COLO829 (cell line): ENCODE measurements at regions not wholly inside any gene's neighbourhood (a gene's known extent, or its start where the extent isn't known, plus 50 kb on each side); places are given as distances from the start of the nearest gene placed in this dataset.
"Not testable (repeated sequence)": the region's sequence is repeated elsewhere in the genome, so short reads cannot be mapped to it uniquely, and the experiment has no call there.

Experiments used
- DNase-seq: peaks from one replicate; pipeline ENCODE4 v3.0.0; 2012; ENCODE audit warnings: low spot score

DNA sequence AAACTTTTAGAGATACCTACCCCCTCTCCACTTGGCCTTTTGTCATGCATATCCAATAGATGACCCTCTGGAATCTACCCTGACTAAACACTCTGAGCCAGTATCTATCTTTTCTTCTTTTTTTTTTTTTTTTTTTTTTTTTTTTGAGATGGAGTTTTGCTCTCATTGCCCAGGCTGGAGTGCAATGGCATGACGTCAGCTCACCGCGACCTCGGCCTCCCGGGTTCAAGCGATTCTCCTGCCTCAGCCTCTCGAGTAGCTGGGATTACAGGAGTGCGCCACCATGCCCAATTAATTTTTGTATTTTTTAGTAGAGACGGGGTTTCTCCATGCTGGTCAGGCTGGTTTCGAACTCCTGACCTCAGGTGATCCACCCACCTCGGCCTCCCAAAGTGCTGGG, 50.8 kb upstream of the GRIN2B start:
- DNase-seq, result not testable (repeated sequence)

DNA sequence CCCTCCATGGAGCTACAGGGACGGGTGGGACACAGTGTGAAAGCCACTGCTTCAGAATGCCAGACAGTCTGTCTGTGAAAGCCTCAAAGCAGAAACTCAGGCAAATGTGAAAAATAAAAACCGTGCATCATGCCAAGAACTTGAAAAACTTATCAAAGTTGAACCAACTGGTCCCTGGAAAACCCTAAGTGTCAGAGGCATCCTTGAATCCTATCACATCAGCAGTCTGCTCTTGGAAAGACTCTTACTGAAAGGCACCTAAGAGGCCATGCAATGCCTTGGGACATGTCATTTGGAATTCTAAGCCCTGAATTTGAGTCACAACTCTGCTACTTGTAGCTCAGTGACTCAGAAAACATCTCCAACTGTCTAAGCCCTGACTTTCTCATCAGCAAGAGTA, 62.4 kb upstream of the GRIN2B start:
- no peak for DNase-seq

DNA sequence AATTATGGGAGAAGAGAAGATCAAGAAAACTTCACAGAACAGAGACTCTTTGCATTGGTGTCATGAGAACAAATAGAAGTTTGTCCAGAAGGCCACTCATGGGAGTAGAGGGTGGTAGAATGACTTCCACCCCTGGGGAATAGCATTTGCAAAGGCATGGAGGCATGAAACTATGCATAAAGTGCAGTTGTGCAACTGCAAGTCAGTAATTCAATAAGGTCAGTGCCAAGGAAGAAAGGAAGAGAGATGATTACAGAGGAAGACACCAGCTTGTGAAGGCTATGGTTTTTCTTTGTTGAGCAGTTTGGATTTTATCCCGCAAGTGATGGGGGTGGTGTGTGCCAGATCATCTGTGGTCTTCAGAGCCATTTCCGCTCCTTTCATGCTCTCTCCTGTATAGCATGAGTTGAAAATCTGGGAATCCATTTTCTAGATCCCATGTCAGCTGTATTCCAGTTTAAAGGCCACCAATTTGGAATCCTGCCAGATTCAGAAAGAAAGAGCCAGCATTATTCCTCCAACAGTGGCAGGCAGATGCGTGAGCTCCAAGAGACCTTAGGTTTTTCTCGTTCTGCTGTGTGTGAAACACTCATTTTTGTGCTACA, 67.6 kb upstream of the GRIN2B start:
- peak; percentile 13 for DNase-seq

DNA sequence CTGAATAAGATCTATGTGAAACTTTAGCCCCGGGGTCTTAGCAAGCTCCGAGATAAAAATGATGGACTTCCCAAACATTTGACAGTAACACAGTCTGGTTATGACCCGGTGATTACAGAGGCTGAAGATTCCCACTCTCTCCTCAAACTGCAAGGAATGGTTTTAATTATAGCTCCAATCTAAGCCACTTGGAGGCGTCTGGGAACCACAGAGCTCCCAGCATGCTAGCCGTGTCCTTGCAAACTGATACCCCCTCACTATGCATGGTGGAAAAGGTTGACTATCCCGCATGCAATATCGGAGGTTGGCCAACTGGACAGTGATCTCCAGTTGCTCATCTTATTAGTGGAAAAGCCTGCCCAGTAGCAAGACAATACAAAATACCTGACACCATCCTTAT, 76.5 kb upstream of the GRIN2B start:
- no peak for DNase-seq

DNA sequence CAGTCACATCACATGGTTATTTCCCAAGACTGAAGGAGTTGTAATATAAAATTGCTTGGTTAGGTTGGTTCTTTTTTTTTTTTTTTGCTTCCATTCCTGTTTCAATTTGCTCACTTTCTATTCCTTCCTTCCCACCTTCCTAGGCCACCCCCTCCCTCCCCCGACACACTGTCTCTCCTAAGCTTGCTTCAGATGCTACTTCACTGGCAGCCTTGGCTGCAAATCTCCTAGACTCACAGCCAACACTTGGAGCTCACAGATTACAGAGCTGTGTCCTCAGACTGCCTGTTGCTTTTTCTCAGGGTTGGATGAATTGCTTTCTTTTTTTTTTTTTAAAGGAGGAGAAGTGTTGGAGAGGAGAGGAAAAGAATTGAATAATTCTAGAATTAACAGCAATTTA, 77.3 kb upstream of the GRIN2B start:
- DNase-seq, result no peak

DNA sequence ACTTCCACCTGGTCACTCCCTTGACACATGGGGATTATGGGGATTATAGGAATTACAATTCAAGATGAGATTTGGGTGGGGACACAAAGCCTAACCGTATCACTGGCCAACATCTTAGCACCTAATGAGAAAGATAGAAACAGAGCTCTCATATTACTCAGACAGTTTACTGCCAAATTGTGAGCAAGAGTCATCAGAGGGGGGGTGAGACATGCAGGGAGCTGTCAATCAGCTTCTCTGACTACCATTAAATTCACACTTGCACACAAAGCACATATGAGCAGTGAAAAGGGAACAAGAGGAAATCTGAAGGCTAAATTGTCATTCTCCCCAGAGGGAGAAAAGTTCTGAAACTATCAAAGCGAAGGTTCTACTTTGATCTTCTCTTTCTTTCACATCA, 78.1 kb upstream of the GRIN2B start:
- DNase-seq, result no peak

DNA sequence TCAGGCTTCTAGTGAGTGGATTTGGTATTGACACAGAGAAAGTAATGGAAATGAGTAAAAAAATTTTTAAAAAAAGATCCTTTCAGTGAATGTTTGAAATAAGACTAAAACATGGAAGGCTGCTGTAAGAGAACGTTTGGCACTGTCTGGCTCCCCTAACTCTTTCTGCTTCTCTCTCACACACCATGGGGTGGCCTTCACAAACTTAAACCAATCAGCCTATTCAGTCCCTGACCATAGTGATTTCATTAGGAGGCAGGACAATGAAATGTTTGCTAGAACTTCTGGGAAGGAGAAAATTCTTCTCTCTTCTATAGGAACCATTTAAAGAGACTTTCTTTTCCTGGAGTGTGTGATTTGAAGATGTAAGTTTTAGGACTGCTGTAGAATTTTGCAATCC, 84.2 kb upstream of the GRIN2B start:
- no peak for DNase-seq

DNA sequence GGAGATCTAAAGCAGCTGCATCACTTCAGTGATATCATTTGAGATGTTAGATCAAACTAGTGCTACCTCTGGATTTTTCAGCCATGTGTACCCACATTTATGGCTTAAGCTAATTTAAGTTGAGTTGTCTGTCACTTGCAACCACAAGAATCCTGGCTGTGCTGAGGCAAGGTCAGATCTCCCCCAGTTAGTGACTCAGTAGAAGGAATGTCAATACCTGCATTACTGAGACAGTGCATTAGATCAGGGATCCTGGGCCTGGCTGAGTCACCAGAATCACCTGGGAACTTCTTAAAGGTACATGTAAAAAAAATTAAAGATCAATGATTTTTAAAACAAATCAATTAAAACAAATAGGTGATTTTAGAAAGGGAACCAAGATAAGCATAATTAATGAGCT, 84.6 kb upstream of the GRIN2B start:
- no peak for DNase-seq

DNA sequence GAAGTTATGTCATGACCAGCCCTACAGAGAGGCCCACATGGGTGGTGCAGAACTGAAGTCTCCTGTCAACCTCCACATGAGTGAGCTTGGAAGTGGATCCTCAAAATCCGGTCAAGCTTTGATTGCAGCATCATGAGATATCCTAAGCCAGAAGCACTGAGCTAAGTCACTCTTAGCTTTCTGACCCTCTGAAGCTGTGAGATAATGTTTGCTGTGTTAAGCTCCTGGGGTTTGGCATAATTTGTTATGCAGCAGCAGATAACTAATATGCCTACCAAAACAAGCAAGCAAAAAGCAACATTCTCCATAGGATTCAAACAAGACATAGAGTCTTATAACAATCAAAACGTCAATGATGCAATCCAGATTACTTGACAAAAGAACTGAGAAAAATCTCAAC, 87.6 kb upstream of the GRIN2B start:
- DNase-seq, result no peak

DNA sequence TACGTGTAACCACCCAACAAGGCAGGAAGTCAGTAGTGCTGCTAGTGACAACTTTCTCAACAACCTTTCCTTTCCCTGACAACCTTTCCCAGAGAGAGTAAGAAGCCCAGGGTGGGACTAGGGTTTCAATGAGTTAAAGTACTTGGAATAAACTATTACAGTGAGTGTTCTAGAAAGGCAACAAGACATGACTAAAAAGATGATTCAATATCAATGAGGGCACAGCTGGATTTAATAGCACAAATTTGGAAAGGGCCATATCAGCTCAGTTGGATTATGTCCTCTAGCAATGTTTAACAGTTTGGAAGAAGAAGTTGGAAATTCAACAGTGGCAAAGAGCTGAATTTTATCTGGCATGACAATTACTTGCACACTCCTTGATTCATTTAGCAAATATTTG, 90.4 kb upstream of the GRIN2B start:
- no peak for DNase-seq

DNA sequence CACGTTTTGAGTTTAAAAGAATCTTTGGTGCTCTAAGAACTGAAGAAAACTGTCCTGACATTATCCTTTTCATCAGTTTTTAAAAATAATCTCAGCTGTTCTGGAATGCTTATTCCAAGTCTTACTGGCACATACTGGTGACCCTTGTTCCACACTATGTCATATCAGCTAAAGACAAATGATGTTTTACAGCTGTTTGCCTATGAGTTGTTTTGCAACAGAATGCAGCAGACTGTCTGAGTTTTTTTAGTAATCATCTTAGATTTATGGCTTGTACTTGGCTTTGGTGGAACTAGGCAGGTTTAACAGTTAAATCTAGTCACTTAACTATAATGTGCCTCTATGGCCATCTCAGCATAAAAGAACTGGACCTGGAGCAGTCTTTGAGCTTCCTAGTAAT, 91.6 kb upstream of the GRIN2B start:
- no peak for DNase-seq

DNA sequence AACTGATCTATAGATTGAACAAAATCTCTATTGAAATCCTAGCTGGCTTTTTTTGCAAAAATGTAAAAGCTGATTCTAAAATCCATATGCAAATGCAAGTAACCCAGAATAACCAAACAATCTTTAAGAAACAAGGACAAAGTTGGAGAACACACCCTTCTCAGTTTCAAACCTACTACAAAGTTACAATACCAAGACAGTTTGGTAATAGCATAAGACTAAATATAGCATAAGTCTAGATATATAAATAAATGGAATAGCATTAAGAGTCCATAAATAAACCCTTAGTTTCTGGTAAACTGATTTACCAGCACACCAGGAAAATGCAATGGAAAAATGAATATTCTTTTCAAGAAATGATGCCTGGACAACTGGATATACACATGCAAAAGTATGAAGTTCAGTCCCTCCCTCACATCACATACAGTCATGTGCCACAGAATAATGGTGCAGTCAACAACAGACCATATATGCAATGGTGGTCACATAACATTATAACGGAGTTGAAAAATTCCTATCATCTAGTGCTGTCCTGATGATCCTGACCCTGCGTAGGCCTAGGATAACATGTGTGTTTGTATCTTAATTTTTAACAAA, 94.5 kb upstream of the GRIN2B start:
- no peak for DNase-seq

DNA sequence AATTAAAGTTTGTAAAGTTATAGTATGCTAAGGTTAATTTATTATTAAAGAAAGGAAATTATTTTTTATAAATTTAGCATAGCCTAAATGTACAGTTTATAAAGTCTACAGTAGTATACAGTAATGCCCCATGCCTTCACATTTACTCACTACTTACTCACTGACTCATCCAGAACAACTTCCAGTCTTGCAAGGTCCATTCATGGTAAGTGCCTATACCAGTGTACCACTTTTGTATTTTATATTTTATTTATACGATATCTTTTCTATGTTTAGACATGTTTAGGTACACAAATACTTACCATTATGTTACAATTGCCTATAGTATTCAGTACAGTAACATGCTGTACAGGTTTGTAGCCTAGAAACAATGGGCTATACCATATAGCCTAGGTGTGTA, 95.1 kb upstream of the GRIN2B start:
- no peak for DNase-seq

DNA sequence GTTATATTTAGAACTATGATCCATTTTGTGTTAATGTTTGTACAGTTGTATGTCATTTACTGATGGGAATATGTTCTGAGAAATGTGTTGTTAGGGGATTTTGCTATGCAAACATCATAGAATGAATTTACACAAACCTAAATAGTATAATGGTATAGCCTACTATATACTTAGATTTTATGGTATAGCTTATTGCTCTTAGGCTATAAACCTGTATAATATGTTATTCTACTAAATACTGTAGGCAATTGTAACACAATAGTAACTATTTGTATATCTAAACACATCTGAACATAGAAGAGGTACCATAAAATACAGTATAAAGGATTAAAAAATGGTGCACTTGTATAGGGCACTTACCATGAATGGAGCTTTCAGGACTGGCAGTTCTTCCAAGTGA, 105.4 kb upstream of the GRIN2B start:
- DNase-seq, result no peak

DNA sequence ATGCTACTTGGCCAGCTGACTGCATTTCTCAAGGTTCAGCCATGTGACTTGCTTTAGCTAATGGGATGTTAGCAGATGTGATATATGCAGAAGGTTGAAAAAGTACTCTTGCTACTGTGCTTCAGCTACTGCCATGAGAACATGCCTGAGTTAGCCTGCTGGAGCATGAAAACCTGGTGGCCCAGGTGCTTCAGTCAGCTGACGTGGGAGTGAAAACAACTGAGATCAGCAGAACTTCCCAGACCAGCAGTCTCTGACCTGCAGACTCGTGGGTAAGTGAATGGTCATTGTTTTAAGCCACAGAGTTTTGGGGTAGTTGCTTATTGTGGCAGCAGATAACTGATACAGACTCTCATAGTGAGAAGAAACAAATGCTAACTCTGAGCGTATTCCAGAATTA, 118.6 kb upstream of the GRIN2B start:
- DNase-seq, result no peak

DNA sequence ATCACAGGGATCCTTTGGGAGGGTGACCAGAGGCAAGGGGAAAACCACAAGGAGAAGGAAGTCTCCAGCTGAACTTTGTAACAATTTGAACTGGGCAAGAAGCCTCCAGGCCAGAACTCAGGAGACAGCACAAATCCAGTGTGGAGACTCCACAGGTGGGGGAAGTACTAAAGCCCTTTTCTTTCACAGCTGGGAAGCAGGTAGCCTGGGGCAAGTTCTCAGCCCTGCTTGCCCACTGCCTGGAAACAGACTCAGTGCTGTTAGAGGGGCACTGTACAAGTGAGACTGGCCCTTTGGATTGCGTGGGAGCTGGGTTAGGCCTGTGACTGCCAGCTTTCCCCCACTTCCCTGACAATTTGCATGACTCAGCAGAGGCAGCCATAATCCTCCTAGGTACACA, 120.2 kb upstream of the GRIN2B start:
- not testable (repeated sequence) for DNase-seq

DNA sequence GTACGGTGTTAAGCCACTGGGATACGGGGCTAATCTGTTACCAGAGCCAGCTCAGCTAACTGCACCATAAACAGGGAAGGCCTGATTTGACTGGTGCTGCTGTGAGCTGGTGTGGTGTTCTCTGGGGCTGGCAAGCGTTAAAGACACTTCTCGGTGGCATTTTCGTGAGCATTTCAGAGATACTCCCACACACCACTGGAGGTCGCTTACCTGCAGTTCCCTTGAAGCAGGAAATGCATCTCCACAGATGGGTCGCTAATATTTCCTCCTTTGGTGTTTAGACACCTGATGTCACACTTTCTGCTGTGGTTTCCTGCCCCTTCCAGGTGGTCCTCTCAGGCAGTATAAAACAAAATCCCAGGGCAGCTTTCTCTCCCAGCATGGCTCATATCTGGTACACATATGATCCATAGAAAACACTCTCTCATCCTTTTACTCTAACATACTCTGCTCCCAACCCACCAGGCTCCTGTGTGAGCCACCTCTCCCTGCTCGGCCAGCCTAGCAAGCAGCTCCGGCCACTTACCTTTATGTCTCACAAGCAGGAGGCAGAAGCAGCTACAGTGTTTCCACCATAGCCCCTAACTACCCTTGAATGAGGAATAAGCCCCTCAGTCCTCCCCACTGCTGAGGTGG, 129.9 kb upstream of the GRIN2B start:
- DNase-seq, result no peak

DNA sequence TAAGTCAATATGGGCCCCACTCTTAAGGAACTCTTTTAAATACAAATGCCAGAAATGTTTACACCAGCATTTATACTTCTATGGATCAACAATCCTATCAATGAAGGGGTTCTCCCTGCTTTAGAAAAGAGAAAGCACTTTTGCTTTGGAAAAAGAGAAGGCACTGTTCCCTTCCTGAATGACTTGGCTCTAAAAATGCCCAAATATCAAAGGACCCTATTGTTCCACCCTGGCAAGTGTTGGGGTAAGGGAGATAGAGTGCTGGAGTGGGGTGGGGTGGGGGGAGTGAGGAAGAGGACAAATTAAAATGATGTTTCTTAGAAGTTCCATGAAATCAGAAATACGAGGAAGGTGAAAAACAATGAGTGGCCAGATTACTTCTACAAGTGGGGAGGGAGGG, 131.6 kb upstream of the GRIN2B start:
- no peak for DNase-seq

DNA sequence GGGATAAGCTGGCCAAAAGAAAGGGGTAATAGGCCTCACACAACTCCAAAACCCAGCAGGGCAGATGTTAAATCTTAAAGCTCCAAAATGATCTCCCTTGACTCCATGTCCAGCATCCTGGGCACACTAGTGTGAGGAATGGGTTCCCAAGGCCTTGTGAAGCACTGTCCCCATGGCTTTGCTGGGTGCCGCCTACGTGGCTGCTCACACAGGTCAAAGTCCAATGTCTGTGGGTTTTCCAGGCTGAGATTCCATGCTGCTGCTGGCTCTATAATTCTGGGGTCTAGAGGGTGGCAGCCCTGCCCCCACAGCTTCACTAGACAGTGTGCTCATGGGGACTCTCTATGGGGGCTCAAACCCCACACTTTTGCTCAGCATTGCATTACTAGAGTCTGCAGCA, 145.3 kb upstream of the GRIN2B start:
- no peak for DNase-seq

DNA sequence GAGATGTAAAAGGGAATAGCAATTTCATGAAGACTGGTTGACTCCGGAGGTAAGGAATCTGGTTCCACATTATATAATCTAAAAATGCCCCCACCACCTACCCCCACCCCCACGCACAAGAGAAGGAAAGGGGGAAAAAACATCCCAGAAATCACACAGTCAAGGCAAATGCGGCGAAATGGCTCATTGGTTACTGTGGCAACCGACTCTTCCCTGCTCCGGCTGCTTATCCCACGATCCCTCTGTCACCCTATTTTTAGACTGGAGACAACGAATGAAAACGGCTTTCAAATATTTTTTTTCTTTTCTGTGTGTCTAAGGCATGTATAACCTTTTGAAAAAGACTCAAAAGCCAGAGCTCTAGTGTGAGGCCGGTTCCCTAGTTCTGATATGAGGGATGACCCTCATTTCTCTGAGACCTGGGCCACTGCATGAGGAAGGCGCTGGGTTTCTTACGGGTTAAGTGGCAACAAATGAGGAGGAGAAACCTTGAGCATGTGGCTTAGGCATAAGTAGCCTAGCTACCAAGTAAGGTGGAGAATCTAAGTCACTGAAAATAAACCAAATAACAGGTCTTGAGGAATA, 148.3 kb upstream of the GRIN2B start:
- no peak for DNase-seq

DNA sequence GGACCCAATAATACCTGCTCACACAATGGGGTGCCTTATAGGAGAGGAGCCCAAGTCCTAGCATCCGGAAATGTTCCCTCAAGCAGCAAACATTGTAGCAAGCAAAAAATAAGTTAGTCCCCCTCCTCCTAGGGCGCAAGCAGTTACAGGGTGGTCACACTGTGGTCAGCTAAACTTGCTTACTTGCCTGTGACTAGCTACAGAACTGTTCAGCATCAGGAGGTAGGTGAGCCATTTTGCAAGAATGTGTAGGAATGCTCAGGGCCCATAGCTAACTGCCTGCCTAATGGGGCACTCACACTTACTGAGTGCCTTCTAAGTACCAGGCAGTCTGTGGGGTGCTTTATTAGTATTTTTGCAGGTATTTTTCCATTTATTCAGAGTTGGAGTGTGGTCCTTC, 154.6 kb upstream of the GRIN2B start:
- no peak for DNase-seq

DNA sequence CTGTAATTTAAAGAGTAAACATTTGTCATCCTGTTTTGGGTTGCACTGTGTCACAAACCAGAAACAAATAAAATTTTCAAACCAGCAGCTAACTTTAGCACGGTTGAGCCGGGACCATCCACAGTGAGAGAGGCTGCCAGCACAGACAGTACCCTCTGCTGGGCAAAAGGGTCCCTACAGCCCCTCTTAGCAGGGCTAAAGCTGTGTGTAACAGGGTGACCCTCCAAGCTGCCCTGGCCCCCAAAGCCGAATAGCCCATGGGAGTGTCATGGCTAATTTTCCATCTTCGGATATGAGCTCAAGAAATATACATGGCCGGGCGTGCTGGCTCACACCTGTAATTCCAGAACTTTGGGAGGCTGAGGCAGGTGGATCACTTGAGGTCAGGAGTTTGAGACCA, 157.1 kb upstream of the GRIN2B start:
- no peak for DNase-seq

DNA sequence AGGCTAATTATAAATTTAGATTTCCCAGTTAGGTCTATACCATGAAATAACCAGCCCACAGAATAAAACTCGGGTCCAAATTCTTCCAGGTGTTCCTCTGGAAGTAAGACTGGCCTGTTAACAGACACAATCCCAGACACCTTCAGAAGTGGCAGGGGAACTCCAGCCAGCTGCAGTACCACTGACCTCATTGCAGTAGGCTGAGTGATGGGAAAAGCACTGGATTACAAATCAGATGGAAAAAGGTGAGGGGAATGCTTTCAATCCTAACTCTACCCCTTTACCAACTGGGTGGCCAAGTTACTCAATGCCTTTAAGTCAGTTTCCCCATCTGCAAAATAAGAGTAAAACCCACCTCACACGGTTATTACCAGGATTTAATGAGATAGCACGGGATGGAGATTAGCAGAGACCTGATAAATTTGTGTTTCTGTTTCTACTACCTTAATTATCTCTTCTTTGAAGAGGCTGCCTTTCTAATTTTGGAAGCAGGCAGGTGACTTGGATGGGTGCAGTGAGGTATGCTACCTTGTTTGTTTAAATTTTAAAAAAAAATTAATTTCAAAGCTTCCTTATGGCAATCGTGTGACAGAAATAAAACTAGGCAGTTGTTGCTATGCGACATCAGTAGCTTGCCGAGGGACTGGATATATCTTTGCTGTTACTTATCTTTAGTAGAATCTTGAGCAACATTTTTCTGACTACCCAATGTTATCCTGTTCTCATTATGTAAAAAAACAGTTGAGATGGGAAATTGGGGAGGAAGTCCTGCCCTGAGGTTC, 167.3 kb upstream of the GRIN2B start:
- DNase-seq, result no peak
